ENCODE measurements at regions not wholly inside any gene's neighbourhood (a gene's known extent, or its start where the extent isn't known, plus 50 kb on each side); places are given as distances from the start of the nearest gene placed in this dataset.

GRCh38 chr12:29991924-29992323, 208.2 kb upstream of the TMTC1 start:
- BruUV-seq (replicated peaks): no TSS peak
- DNase-seq (ENCODE audit: unreplicated experiment): no peak
- no peak overlapping the region for H3K4me3 Mint-ChIP-seq (ENCODE audit: unreplicated experiment)
- ChIA-PET POLR2A (no interaction called here), CTCF (no interaction called here)
- H3K36me3 Mint-ChIP-seq (ENCODE audit: insufficient read depth, unreplicated experiment): no peaks in the 10 kb centered on the region
- no peak for TF ChIP-seq CTCF (IDR thresholded peaks at IDR 0.05; ENCODE audit: unreplicated experiment)
- H3K9me3 Mint-ChIP-seq (ENCODE audit: unreplicated experiment): no peaks in the 10 kb centered on the region
- intact Hi-C loops (cut with micrococcal nuclease): no loop called here
- H3K4me1 Mint-ChIP-seq (ENCODE audit: insufficient read depth, unreplicated experiment): no peaks in the 10 kb centered on the region
- H3K27me3 Mint-ChIP-seq (ENCODE audit: insufficient read depth, unreplicated experiment): no peaks in the 10 kb centered on the region
- H3K27ac Mint-ChIP-seq (ENCODE audit: low read depth, unreplicated experiment): no peak overlapping the region

- Mint-ChIP-seq H3K27ac (ENCODE audit: low read depth, unreplicated experiment) (no peak overlapping the region), H3K36me3 (ENCODE audit: insufficient read depth, unreplicated experiment) (no peaks in the 10 kb centered on the region), H3K27me3 (ENCODE audit: insufficient read depth, unreplicated experiment) (no peaks in the 10 kb centered on the region), H3K4me3 (ENCODE audit: unreplicated experiment) (no peak overlapping the region), H3K4me1 (ENCODE audit: insufficient read depth, unreplicated experiment) (no peaks in the 10 kb centered on the region), H3K9me3 (ENCODE audit: unreplicated experiment) (no peaks in the 10 kb centered on the region)
- intact Hi-C loops (cut with micrococcal nuclease): no loop called here
- CTCF ChIA-PET: interaction anchor here (0.6 kb wide), 1 partner anchor 388 kb away, joined by 3 read pairs; no protein-coding TSS in a partner anchor
- no TSS peak for BruUV-seq (replicated peaks)
- DNase-seq (ENCODE audit: unreplicated experiment): no peak
- TF ChIP-seq CTCF (IDR thresholded peaks at IDR 0.05; ENCODE audit: unreplicated experiment): no peak
- POLR2A ChIA-PET: no interaction called here
These were observed 207.2 kb upstream of the TMTC1 start for GRCh38 chr12:29990971-29991370.

- Mint-ChIP-seq H3K27me3 (ENCODE audit: insufficient read depth, unreplicated experiment) (no peaks in the 10 kb centered on the region), H3K27ac (ENCODE audit: low read depth, unreplicated experiment) (no peak overlapping the region), H3K36me3 (ENCODE audit: insufficient read depth, unreplicated experiment) (no peaks in the 10 kb centered on the region), H3K4me1 (ENCODE audit: insufficient read depth, unreplicated experiment) (no peaks in the 10 kb centered on the region), H3K9me3 (ENCODE audit: unreplicated experiment) (no peaks in the 10 kb centered on the region), H3K4me3 (ENCODE audit: unreplicated experiment) (no peak overlapping the region)
- TF ChIP-seq CTCF (IDR thresholded peaks at IDR 0.05; ENCODE audit: unreplicated experiment): no peak
- intact Hi-C loops (cut with micrococcal nuclease): no loop called here
- CTCF ChIA-PET: interaction anchor here (0.7 kb wide), 1 partner anchor 315 kb away, joined by 3 read pairs; no protein-coding TSS in a partner anchor
- POLR2A ChIA-PET: no interaction called here
- no peak for DNase-seq (ENCODE audit: unreplicated experiment)
- no TSS peak for BruUV-seq (replicated peaks)
These were observed 200.1 kb upstream of the TMTC1 start for GRCh38 chr12:29983851-29984250.

- Mint-ChIP-seq H3K36me3 (ENCODE audit: insufficient read depth, unreplicated experiment) (no peaks in the 10 kb centered on the region), H3K9me3 (ENCODE audit: unreplicated experiment) (no peaks in the 10 kb centered on the region), H3K4me3 (ENCODE audit: unreplicated experiment) (no peak overlapping the region), H3K4me1 (ENCODE audit: insufficient read depth, unreplicated experiment) (no peaks in the 10 kb centered on the region), H3K27me3 (ENCODE audit: insufficient read depth, unreplicated experiment) (no peaks in the 10 kb centered on the region), H3K27ac (ENCODE audit: low read depth, unreplicated experiment) (no peak overlapping the region)
- intact Hi-C loops (cut with micrococcal nuclease): no loop called here
- no peak for TF ChIP-seq CTCF (IDR thresholded peaks at IDR 0.05; ENCODE audit: unreplicated experiment)
- DNase-seq (ENCODE audit: unreplicated experiment): no peak
- no TSS peak for BruUV-seq (replicated peaks)
- POLR2A ChIA-PET: no interaction called here
- CTCF ChIA-PET: no interaction called here
These were observed 196.6 kb upstream of the TMTC1 start for GRCh38 chr12:29980304-29980703.

Data from MCF 10A (cell line).